HEK293 (cell line): ENCODE measurements at regions not wholly inside any gene's neighbourhood (a gene's known extent, or its start where the extent isn't known, plus 50 kb on each side); places are given as distances from the start of the nearest gene placed in this dataset.
"Not testable (repeated sequence)": the region's sequence is repeated elsewhere in the genome, so short reads cannot be mapped to it uniquely, and the experiment has no call there.

Source experiments
- CTCF ChIA-PET: fragments of 350-600 bp; formaldehyde crosslinking; extraction: SDS; loops from one replicate; lab custom pipeline; 2021; ENCODE audit warnings: antibody characterized with exemption; lab: Yijun Ruan, JAX
- POLR2A ChIA-PET: fragments of 300-600 bp; formaldehyde crosslinking; extraction: SDS; loops from one replicate; lab custom pipeline; 2020; ENCODE audit warnings: antibody characterized with exemption, inconsistent platforms; lab: Yijun Ruan, JAX
- H3K27ac ChIP-seq: fragments of 200-500 bp; sonication (Bioruptor generic); 2 replicates; pipeline ENCODE4 v1.5.1; 2014; ENCODE audit warnings: low read depth, low read length, control low read depth, inconsistent platforms; ENCODE audit errors: extremely low read depth
- H3K36me3 ChIP-seq, 2 experiments: fragments of 200-500 bp in 1 of 2; sonication (Bioruptor generic) in 1 of 2; 1 replicate in 1 of 2; 2 replicates in 1 of 2; pipeline ENCODE4 v1.5.1; 2014 to 2017; ENCODE audit warnings: inconsistent platforms in 2 of 2, low read length in 2 of 2; ENCODE audit not compliant: control insufficient read depth in 2 of 2, insufficient read depth in 1 of 2
- H3K4me1 ChIP-seq: fragments of 200-500 bp; sonication (Bioruptor generic); 2 replicates; pipeline ENCODE4 v1.5.1; 2014; ENCODE audit warnings: mild to moderate bottlenecking, low read length, inconsistent platforms; ENCODE audit not compliant: control insufficient read depth, insufficient read depth
- H3K4me3 ChIP-seq: 2 replicates; pipeline ENCODE4 v1.5.1; 2011; ENCODE audit warnings: low read depth, mild to moderate bottlenecking, control low read depth, low read length, moderate library complexity
- H3K9me3 ChIP-seq: fragments of 200-500 bp; sonication (Bioruptor generic); 2 replicates; pipeline ENCODE4 v1.5.1; 2014; ENCODE audit warnings: low read depth, low read length, inconsistent platforms; ENCODE audit not compliant: control insufficient read depth, insufficient read depth
- GLI4 ChIP-seq: fragments of 450-650 bp; formaldehyde crosslinking; IDR thresholded peaks from 2 replicates; pipeline ENCODE4 v1.5.1; 2016; ENCODE audit warnings: missing biosample characterization, missing genetic modification characterization
- GLIS1 ChIP-seq: fragments of 450-650 bp; formaldehyde crosslinking; IDR thresholded peaks from 2 replicates; pipeline ENCODE4 v1.5.1; 2016; ENCODE audit warnings: missing biosample characterization, missing genetic modification characterization
- KLF8 ChIP-seq: fragments of 450-650 bp; formaldehyde crosslinking; IDR thresholded peaks from 2 replicates; pipeline ENCODE4 v1.5.1; 2016; ENCODE audit warnings: missing biosample characterization, missing genetic modification characterization
- MEIS1 ChIP-seq: sonication (generic); formaldehyde crosslinking; IDR thresholded peaks from 2 replicates; pipeline ENCODE4 v1.8.1; 2022; ENCODE audit warnings: missing genetic modification reagents, mild to moderate bottlenecking, borderline replicate concordance
- SP7 ChIP-seq: fragments of 450-650 bp; formaldehyde crosslinking; IDR thresholded peaks from 2 replicates; pipeline ENCODE4 v1.5.1; 2016; ENCODE audit warnings: missing biosample characterization, missing genetic modification characterization
- ZIC2 ChIP-seq: fragments of 450-650 bp; formaldehyde crosslinking; IDR thresholded peaks from 2 replicates; pipeline ENCODE4 v1.5.1; 2016; ENCODE audit warnings: missing biosample characterization, missing genetic modification characterization
- ZNF140 ChIP-seq: fragments of 450-650 bp; formaldehyde crosslinking; IDR thresholded peaks from 2 replicates; pipeline ENCODE4 v1.5.1; 2016; ENCODE audit warnings: missing biosample characterization, missing genetic modification characterization
- ZNF221 ChIP-seq: fragments of 450-650 bp; formaldehyde crosslinking; IDR thresholded peaks from 2 replicates; pipeline ENCODE4 v1.5.1; 2017; ENCODE audit warnings: missing biosample characterization, missing genetic modification characterization, borderline replicate concordance
- ZNF26 ChIP-seq: fragments of 450-650 bp; formaldehyde crosslinking; IDR thresholded peaks from 2 replicates; pipeline ENCODE4 v1.5.1; 2016; ENCODE audit warnings: missing biosample characterization, missing genetic modification characterization
- ZNF311 ChIP-seq: fragments of 450-650 bp; formaldehyde crosslinking; IDR thresholded peaks from 2 replicates; pipeline ENCODE4 v1.5.1; 2017; ENCODE audit warnings: missing biosample characterization, missing genetic modification characterization, borderline replicate concordance
- ZNF335 ChIP-seq: fragments of 450-650 bp; formaldehyde crosslinking; conservative IDR thresholded peaks from 2 replicates; pipeline ENCODE4 v1.5.1; 2016; ENCODE audit warnings: missing biosample characterization, missing genetic modification characterization
- ZNF350 ChIP-seq: fragments of 450-650 bp; formaldehyde crosslinking; IDR thresholded peaks from 2 replicates; pipeline ENCODE4 v1.5.0; 2017; ENCODE audit warnings: missing biosample characterization, mild to moderate bottlenecking, missing genetic modification characterization
- ZNF654 ChIP-seq: fragments of 450-650 bp; formaldehyde crosslinking; IDR thresholded peaks from 2 replicates; pipeline ENCODE4 v1.5.1; 2016; ENCODE audit warnings: low read depth, missing biosample characterization, missing genetic modification characterization
- ZNF704 ChIP-seq: fragments of 450-650 bp; formaldehyde crosslinking; IDR thresholded peaks from 2 replicates; pipeline ENCODE4 v1.5.1; 2016; ENCODE audit warnings: missing biosample characterization, missing genetic modification characterization
- ZNF768 ChIP-seq: fragments of 450-650 bp; formaldehyde crosslinking; IDR thresholded peaks from 2 replicates; pipeline ENCODE4 v1.5.1; 2018; ENCODE audit warnings: missing biosample characterization, mild to moderate bottlenecking, missing genetic modification characterization
- ZNF837 ChIP-seq: fragments of 450-650 bp; formaldehyde crosslinking; IDR thresholded peaks from 2 replicates; pipeline ENCODE4 v1.5.1; 2016; ENCODE audit warnings: missing biosample characterization, missing genetic modification characterization

- Histone ChIP-seq H3K36me3 (no peaks in the 10 kb centered on the region), H3K9me3 (no peaks in the 10 kb centered on the region), H3K27ac (no peak overlapping the region)
- CTCF ChIA-PET: interaction anchor here (0.6 to 2.5 kb wide), 19 partner anchors 14 to 682 kb away, joined by 3 to 28 read pairs (median 4); partner anchors contain the start of gene SYN3
- TF ChIP-seq ZNF140 (tag by site-specific recombination) (no peak), ZNF654 (peak; percentile 62), ZNF768 (no peak), ZNF704 (no peak)
- TF ChIP-seq, all 188 proteins: peak for 1
- Histone ChIP-seq H3K4me1 (no peaks in the 10 kb centered on the region), H3K4me3 (no peak overlapping the region)
- POLR2A ChIA-PET: no interaction called here
Observed at GRCh38 chr22:33126881-33127280, 68.7 kb upstream of the SYN3 start.

- ChIA-PET CTCF (interaction anchor here (0.6 kb wide), 1 partner anchor 106 kb away, joined by 3 read pairs; no protein-coding TSS in a partner anchor), POLR2A (no interaction called here)
- Histone ChIP-seq H3K9me3 (no peaks in the 10 kb centered on the region), H3K4me1 (no peaks in the 10 kb centered on the region), H3K36me3 (no peaks in the 10 kb centered on the region), H3K4me3 (no peak overlapping the region), H3K27ac (no peak overlapping the region)
- no peak for TF ChIP-seq ZNF350 (tag by site-specific recombination)
- no peak for TF ChIP-seq ZNF26 (tag by site-specific recombination)
- TF ChIP-seq ZNF837 (tag by site-specific recombination): no peak
- no peak for TF ChIP-seq GLI4 (tag by site-specific recombination)
- no peak for TF ChIP-seq SP7 (tag by site-specific recombination)
- no peak for TF ChIP-seq ZNF311 (tag by site-specific recombination)
- TF ChIP-seq ZNF335 (tag by site-specific recombination): no peak
- no peak for TF ChIP-seq GLIS1 (tag by site-specific recombination)
- no peak for TF ChIP-seq ZIC2
Observed at GRCh38 chr22:33124471-33124870, 66.3 kb upstream of the SYN3 start.

- POLR2A ChIA-PET: not testable (repeated sequence)
Observed at GRCh38 chr22:33122439-33122838, 64.3 kb upstream of the SYN3 start.

GRCh38 chr22:33119044-33119443, 60.9 kb upstream of the SYN3 start:
- H3K36me3 ChIP-seq: no peaks in the 10 kb centered on the region
- TF ChIP-seq KLF8 (tag by site-specific recombination) (no peak), ZNF221 (tag by site-specific recombination) (no peak), MEIS1 (CRISPR knock-in tag) (no peak)
- no peak overlapping the region for H3K27ac ChIP-seq
- no peaks in the 10 kb centered on the region for H3K4me1 ChIP-seq
- no peak overlapping the region for H3K4me3 ChIP-seq
- ChIA-PET CTCF (interaction anchor here (0.6 to 1.0 kb wide), 4 partner anchors 62 to 1194 kb away, joined by 3 read pairs; no protein-coding TSS in a partner anchor), POLR2A (no interaction called here)
- H3K9me3 ChIP-seq: no peaks in the 10 kb centered on the region

More at GRCh38 chr22:33122439-33122838, 64.3 kb upstream of the SYN3 start:
- H3K9me3 ChIP-seq, H3K4me1 ChIP-seq, H3K27ac ChIP-seq, H3K4me3 ChIP-seq, H3K36me3 ChIP-seq, CTCF ChIA-PET: not testable (repeated sequence)
